ENCODE measurements at regions not wholly inside any gene's neighbourhood (a gene's known extent, or its start where the extent isn't known, plus 50 kb on each side); places are given as distances from the start of the nearest gene placed in this dataset.
A peak's percentile ranks its signal among the peaks of the same experiment; 100 is the strongest.

DNA sequence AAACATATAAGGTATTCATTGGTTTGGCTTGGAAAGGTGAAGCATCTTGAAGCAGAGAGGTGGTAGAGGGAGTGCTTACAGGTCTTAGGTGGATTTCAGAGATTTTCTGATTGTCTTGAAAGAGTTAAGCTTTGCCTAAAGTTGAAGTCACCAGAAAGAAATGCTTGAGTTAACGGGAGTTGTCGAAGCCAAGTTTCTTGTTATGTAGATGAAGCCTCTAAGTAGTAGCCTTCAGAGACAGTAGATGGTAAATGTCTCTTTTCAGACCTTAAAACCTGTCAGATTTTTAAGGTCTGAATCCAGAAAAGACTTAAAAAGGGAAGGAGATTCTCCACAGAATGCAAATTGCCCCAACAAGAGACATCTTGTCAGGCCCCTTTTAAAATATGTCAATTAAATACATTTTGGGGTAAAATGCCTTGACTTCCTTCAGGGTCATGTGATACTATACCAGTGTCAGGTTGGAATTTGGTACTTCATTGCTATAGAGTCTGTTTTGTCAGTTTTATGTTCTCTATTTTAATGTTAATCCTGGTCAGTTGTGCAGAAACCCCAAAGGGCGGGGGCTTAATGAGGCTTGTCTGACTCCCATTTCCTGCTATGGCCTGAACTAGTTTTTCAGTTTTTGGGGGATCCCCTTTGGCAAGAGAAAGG is 81.0 kb downstream of the PCDH18 start:
- no peaks in the 10 kb centered on the region for H3K36me3 ChIP-seq (ENCODE audit: low read depth, low read length)
- no peaks in the 10 kb centered on the region for H4K20me1 ChIP-seq (ENCODE audit: low read length)
- no peaks in the 10 kb centered on the region for H3K9me3 ChIP-seq (ENCODE audit: low read length)
- no peak overlapping the region for H3K4me3 ChIP-seq (ENCODE audit: low read length)
- H3K27me3 ChIP-seq (ENCODE audit: low read length), result no peaks in the 10 kb centered on the region
- H2AFZ ChIP-seq (ENCODE audit: low read length), result no peak overlapping the region
- POLR2A ChIA-PET (ENCODE audit: unreplicated experiment), result no interaction called here
- TF ChIP-seq, protein P1, sequence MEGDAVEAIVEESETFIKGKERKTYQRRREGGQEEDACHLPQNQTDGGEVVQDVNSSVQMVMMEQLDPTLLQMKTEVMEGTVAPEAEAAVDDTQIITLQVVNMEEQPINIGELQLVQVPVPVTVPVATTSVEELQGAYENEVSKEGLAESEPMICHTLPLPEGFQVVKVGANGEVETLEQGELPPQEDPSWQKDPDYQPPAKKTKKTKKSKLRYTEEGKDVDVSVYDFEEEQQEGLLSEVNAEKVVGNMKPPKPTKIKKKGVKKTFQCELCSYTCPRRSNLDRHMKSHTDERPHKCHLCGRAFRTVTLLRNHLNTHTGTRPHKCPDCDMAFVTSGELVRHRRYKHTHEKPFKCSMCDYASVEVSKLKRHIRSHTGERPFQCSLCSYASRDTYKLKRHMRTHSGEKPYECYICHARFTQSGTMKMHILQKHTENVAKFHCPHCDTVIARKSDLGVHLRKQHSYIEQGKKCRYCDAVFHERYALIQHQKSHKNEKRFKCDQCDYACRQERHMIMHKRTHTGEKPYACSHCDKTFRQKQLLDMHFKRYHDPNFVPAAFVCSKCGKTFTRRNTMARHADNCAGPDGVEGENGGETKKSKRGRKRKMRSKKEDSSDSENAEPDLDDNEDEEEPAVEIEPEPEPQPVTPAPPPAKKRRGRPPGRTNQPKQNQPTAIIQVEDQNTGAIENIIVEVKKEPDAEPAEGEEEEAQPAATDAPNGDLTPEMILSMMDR (conservative IDR thresholded peaks at IDR 0.05; ENCODE audit: low read depth, low read length), result no peak
- TF ChIP-seq EZH2 (IDR thresholded peaks at IDR 0.05; ENCODE audit: low read length, unreplicated experiment) (no peak), EZH2phosphoT487 (IDR thresholded peaks at IDR 0.05; ENCODE audit: borderline replicate concordance, low read length) (no peak)
- H3K9ac ChIP-seq (ENCODE audit: low read length), result no peak overlapping the region
- H3K4me1 ChIP-seq (ENCODE audit: insufficient read depth, low read length), result no peaks in the 10 kb centered on the region
- no peaks in the 10 kb centered on the region for H3K9me2 ChIP-seq (replicated peaks; ENCODE audit: low read length)
- intact Hi-C loops (cut with micrococcal nuclease), result no loop called here
- H3K79me2 ChIP-seq (ENCODE audit: low read length), result no peaks in the 10 kb centered on the region
- no peak overlapping the region for H3K4me2 ChIP-seq (ENCODE audit: low read length)
- no TSS peak for BruUV-seq (replicated peaks)
- DNase-seq (no peak), ATAC-seq (no peak)
- no peak overlapping the region for H3K27ac ChIP-seq (ENCODE audit: low read length)
- no peaks in the 10 kb centered on the region for H3F3A ChIP-seq (ENCODE audit: low read length, unreplicated experiment)
- CTCF ChIA-PET, result no interaction called here

DNA sequence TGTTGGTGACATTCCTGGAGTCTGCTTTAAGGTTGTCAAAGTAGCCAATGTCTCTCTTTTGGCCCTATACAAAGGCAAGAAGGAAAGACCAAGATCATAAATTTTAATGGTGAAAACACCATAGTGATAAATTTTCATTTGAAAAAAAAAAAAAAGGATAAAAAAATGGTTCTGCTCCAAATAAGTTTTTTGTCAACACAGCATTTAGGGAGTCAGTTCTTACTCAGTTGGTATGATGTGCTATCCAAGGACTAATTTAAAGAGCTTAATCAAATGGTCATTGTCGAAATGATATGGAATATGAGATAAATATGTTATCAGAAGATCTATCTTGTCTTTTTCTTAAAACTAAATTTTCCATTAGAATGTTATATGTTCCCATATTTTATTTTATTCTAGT is 83.9 kb downstream of the PCDH18 start:
- TF ChIP-seq, protein P1 (conservative IDR thresholded peaks at IDR 0.05; ENCODE audit: low read depth, low read length), result no peak
- TF ChIP-seq EZH2 (IDR thresholded peaks at IDR 0.05; ENCODE audit: low read length, unreplicated experiment), result no peak
- TF ChIP-seq EZH2phosphoT487 (IDR thresholded peaks at IDR 0.05; ENCODE audit: borderline replicate concordance, low read length), result no peak
- Histone ChIP-seq H3K79me2 (ENCODE audit: low read length) (no peaks in the 10 kb centered on the region), H3K27me3 (ENCODE audit: low read length) (no peaks in the 10 kb centered on the region), H4K20me1 (ENCODE audit: low read length) (no peaks in the 10 kb centered on the region), H3K4me2 (ENCODE audit: low read length) (no peak overlapping the region), H3K9me3 (ENCODE audit: low read length) (no peaks in the 10 kb centered on the region), H3K9ac (ENCODE audit: low read length) (no peak overlapping the region), H3K9me2 (replicated peaks; ENCODE audit: low read length) (no peaks in the 10 kb centered on the region), H3K27ac (ENCODE audit: low read length) (no peak overlapping the region), H3K36me3 (ENCODE audit: low read depth, low read length) (no peaks in the 10 kb centered on the region), H3K4me1 (ENCODE audit: insufficient read depth, low read length) (0 out of 2 replicates have a peak, but pooled peaks cover 4% of the 10 kb centered on the region), H3F3A (ENCODE audit: low read length, unreplicated experiment) (no peaks in the 10 kb centered on the region), H3K4me3 (ENCODE audit: low read length) (no peak overlapping the region), H2AFZ (ENCODE audit: low read length) (no peak overlapping the region)
- ChIA-PET POLR2A (ENCODE audit: unreplicated experiment) (no interaction called here), CTCF (no interaction called here)
- intact Hi-C loops (cut with micrococcal nuclease), result loop anchor here (5.0 kb wide), 1 partner anchor 359 kb away; no protein-coding TSS in a partner anchor
- no TSS peak for BruUV-seq (replicated peaks)
- ATAC-seq (no peak), DNase-seq (no peak)

DNA sequence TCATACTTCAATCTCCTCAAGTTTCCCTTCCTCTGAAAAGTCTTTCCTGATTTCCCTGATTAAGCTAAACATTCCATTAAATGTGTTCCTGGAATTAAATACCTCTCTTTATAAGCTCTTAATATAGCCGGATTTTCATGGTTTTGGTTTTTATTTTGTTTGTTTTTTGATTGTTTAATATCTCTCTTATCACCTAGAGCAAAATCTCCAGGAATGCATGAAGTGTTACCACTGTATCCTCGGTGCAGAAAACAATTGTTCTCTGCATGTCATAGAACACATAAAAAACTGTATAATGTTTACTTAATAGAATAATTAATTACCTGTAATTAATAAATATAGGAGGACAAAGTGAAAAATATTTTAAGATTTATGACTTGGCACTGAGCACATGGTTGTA is 86.2 kb downstream of the PCDH18 start:
- POLR2A ChIA-PET (ENCODE audit: unreplicated experiment), result no interaction called here
- no peaks in the 10 kb centered on the region for H3K9me3 ChIP-seq (ENCODE audit: low read length)
- TF ChIP-seq EZH2phosphoT487 (IDR thresholded peaks at IDR 0.05; ENCODE audit: borderline replicate concordance, low read length) (no peak), EZH2 (IDR thresholded peaks at IDR 0.05; ENCODE audit: low read length, unreplicated experiment) (no peak)
- TF ChIP-seq, protein P1 (conservative IDR thresholded peaks at IDR 0.05; ENCODE audit: low read depth, low read length), result no peak
- no peak overlapping the region for H3K4me3 ChIP-seq (ENCODE audit: low read length)
- H3F3A ChIP-seq (ENCODE audit: low read length, unreplicated experiment), result no peaks in the 10 kb centered on the region
- H3K27me3 ChIP-seq (ENCODE audit: low read length), result no peaks in the 10 kb centered on the region
- no peaks in the 10 kb centered on the region for H4K20me1 ChIP-seq (ENCODE audit: low read length)
- no peak overlapping the region for H3K9ac ChIP-seq (ENCODE audit: low read length)
- DNase-seq, result peak; percentile 1
- no peak overlapping the region for H2AFZ ChIP-seq (ENCODE audit: low read length)
- H3K27ac ChIP-seq (ENCODE audit: low read length), result no peak overlapping the region
- H3K36me3 ChIP-seq (ENCODE audit: low read depth, low read length), result no peaks in the 10 kb centered on the region
- CTCF ChIA-PET, result no interaction called here
- intact Hi-C loops (cut with micrococcal nuclease), result loop anchor here (5.0 kb wide), 1 partner anchor 361 kb away; no protein-coding TSS in a partner anchor
- no peaks in the 10 kb centered on the region for H3K9me2 ChIP-seq (replicated peaks; ENCODE audit: low read length)
- 0 out of 2 replicates have a peak overlapping the region, but pooled peaks have one; percentile 13 for H3K4me2 ChIP-seq (ENCODE audit: low read length)
- no TSS peak for BruUV-seq (replicated peaks)
- no peak; the same call in 1 of the 2 replicates for ATAC-seq
- H3K79me2 ChIP-seq (ENCODE audit: low read length), result no peaks in the 10 kb centered on the region
- 0 out of 2 replicates have a peak, but pooled peaks cover 4% of the 10 kb centered on the region for H3K4me1 ChIP-seq (ENCODE audit: insufficient read depth, low read length)
